Gastroesophageal sphincter (tissue), 4 donors: ENCODE measurements at regions not wholly inside any gene's neighbourhood (a gene's known extent, or its start where the extent isn't known, plus 50 kb on each side); places are given as distances from the start of the nearest gene placed in this dataset.

Experiments
- ATAC-seq: fragments of 150-250 bp; one replicate; pipeline ENCODE4 v1.9.1; 2016; ENCODE audit warnings: mild to moderate bottlenecking, moderate library complexity
- H3K27ac ChIP-seq, 4 donors: fragments of 200-600 bp; sonication (generic) in 3 of 4; 1 replicate in 3 of 4; 2 replicates in 1 of 4; pipeline ENCODE4 v1.5.1; 2016 to 2019
- H3K27me3 ChIP-seq: fragments of 200-600 bp; sonication (generic); one replicate; pipeline ENCODE4 v1.5.1; 2019
- H3K36me3 ChIP-seq, 2 donors: fragments of 200-600 bp; sonication (generic); one replicate each; pipeline ENCODE4 v1.5.1; 2019; ENCODE audit warnings: control low read depth in 1 of 2
- H3K4me1 ChIP-seq, 3 donors: fragments of 200-600 bp; sonication (generic); 1 replicate in 2 of 3; 2 replicates in 1 of 3; pipeline ENCODE4 v1.5.1; 2016 to 2019; ENCODE audit warnings: control low read depth in 2 of 3
- H3K4me3 ChIP-seq, 2 donors: fragments of 200-600 bp; sonication (generic); one replicate each; pipeline ENCODE4 v1.5.1; 2019; ENCODE audit warnings: mild to moderate bottlenecking in 1 of 2, moderate library complexity in 1 of 2
- H3K9me3 ChIP-seq, 3 donors: fragments of 200-600 bp; sonication (generic); one replicate each; pipeline ENCODE4 v1.5.1; 2017 to 2019; ENCODE audit warnings: control low read depth in 2 of 3
- CTCF ChIP-seq, 4 experiments: fragments of 200-600 bp in 2 of 4; fragments of 450-650 bp in 2 of 4; sonication (generic) in 1 of 4; IDR thresholded peaks; one replicate each; pipeline ENCODE4 v1.5.1; 2017 to 2019; ENCODE audit warnings: antibody characterized with exemption in 4 of 4, mild to moderate bottlenecking in 2 of 4, moderate library complexity in 2 of 4
- EP300 ChIP-seq: sonication (generic); formaldehyde crosslinking; IDR thresholded peaks from one replicate; pipeline ENCODE4 v1.6.1; 2017; ENCODE audit warnings: antibody characterized with exemption, mild to moderate bottlenecking
- POLR2A ChIP-seq, 2 donors: fragments of 450-650 bp; IDR thresholded peaks; one replicate each; pipeline ENCODE4 v1.6.1; 2017; ENCODE audit warnings: antibody characterized with exemption in 2 of 2, mild to moderate bottlenecking in 2 of 2, moderate library complexity in 1 of 2
- POLR2AphosphoS5 ChIP-seq: sonication (generic); formaldehyde crosslinking; IDR thresholded peaks from one replicate; pipeline ENCODE4 v1.6.1; 2017; ENCODE audit warnings: antibody characterized with exemption
- WGBS, 2 donors: methylation state at CpG; one replicate each; pipeline ENCODE4 v1.1.5; 2018; ENCODE audit warnings: low coverage in 1 of 2; 5-methylcytosine and 5-hydroxymethylcytosine counted together

GRCh38 chr22:44589831-44590230 is 91.8 kb upstream of the RTL6 start:
- Histone ChIP-seq H3K27ac (no peak overlapping the region), H3K27me3 (peaks cover 66% of the 10 kb centered on the region), H3K4me3 (no peak overlapping the region), H3K9me3 (peaks cover 0 to 10% (median 0%) of the 10 kb centered on the region in 3 donors), H3K36me3 (no peaks in the 10 kb centered on the region), H3K4me1 (peaks cover 0 to 7% (median 0%) of the 10 kb centered on the region in 3 donors)
- no peak for TF ChIP-seq POLR2A (IDR thresholded peaks at IDR 0.05)
- TF ChIP-seq CTCF (IDR thresholded peaks at IDR 0.05), result no peak
- no peak for TF ChIP-seq POLR2AphosphoS5
- no peak for TF ChIP-seq EP300
- no peak for ATAC-seq
- WGBS, 2 donors, result 100% methylated on average over 1 of the region's 5 CpGs; no CpG with 5 or more reads in 1 of the 2 donors

GRCh38 chr22:44588348-44588747 is 90.3 kb upstream of the RTL6 start:
- TF ChIP-seq POLR2A (IDR thresholded peaks at IDR 0.05), result no peak
- TF ChIP-seq CTCF (IDR thresholded peaks at IDR 0.05), result no peak
- TF ChIP-seq EP300, result no peak
- TF ChIP-seq POLR2AphosphoS5, result no peak
- Histone ChIP-seq H3K9me3 (peaks cover 0 to 10% (median 0%) of the 10 kb centered on the region in 3 donors), H3K4me1 (peaks cover 0 to 7% (median 0%) of the 10 kb centered on the region in 3 donors), H3K36me3 (no peaks in the 10 kb centered on the region), H3K4me3 (no peak overlapping the region), H3K27ac (no peak overlapping the region), H3K27me3 (peaks cover 75% of the 10 kb centered on the region)
- no peak for ATAC-seq
- WGBS, 2 donors, result 82 to 94% methylated on average over 8 to 12 of the region's 14 CpGs

- H3K36me3 ChIP-seq, result no peaks in the 10 kb centered on the region
- TF ChIP-seq CTCF (IDR thresholded peaks at IDR 0.05), result no peak
- no peak for TF ChIP-seq POLR2AphosphoS5
- TF ChIP-seq EP300, result no peak
- TF ChIP-seq POLR2A (IDR thresholded peaks at IDR 0.05), result no peak
- peaks cover 73% of the 10 kb centered on the region for H3K27me3 ChIP-seq
- no peak for ATAC-seq
- no peak overlapping the region for H3K27ac ChIP-seq
- peaks cover 0 to 10% (median 0%) of the 10 kb centered on the region in 3 donors for H3K9me3 ChIP-seq
- H3K4me3 ChIP-seq, result no peak overlapping the region
- WGBS, 2 donors, result 43 to 67% methylated on average over 1 to 3 of the region's 3 CpGs
- peaks cover 0 to 7% (median 0%) of the 10 kb centered on the region in 3 donors for H3K4me1 ChIP-seq
Measured at GRCh38 chr22:44587737-44588310, 89.8 kb upstream of the RTL6 start.

GRCh38 chr22:44586999-44587736 is 89.1 kb upstream of the RTL6 start:
- Histone ChIP-seq H3K27ac (no peak overlapping the region), H3K27me3 (peaks cover 67% of the 10 kb centered on the region), H3K36me3 (no peaks in the 10 kb centered on the region), H3K9me3 (peaks cover 0 to 10% (median 0%) of the 10 kb centered on the region in 3 donors), H3K4me1 (peaks cover 0 to 7% (median 0%) of the 10 kb centered on the region in 3 donors), H3K4me3 (no peak overlapping the region)
- TF ChIP-seq POLR2A (IDR thresholded peaks at IDR 0.05), result no peak
- WGBS, 2 donors, result 30 to 34% methylated on average over 12 to 22 of the region's 24 CpGs
- ATAC-seq, result no peak

GRCh38 chr22:44586351-44586990 is 88.4 kb upstream of the RTL6 start:
- H3K36me3 ChIP-seq, result no peaks in the 10 kb centered on the region
- TF ChIP-seq POLR2AphosphoS5, result no peak
- TF ChIP-seq POLR2A (IDR thresholded peaks at IDR 0.05), result no peak
- no peak for TF ChIP-seq EP300
- no peak overlapping the region for H3K27ac ChIP-seq
- ATAC-seq, result no peak
- H3K4me3 ChIP-seq, result no peak overlapping the region
- H3K4me1 ChIP-seq, result peaks cover 0 to 7% (median 0%) of the 10 kb centered on the region in 3 donors
- peaks cover 61% of the 10 kb centered on the region for H3K27me3 ChIP-seq
- peaks cover 0 to 10% (median 0%) of the 10 kb centered on the region in 3 donors for H3K9me3 ChIP-seq
- 42 to 80% methylated on average over 1 to 7 of the region's 18 CpGs for WGBS, 2 donors
